ENCODE measurements at regions not wholly inside any gene's neighbourhood (a gene's known extent, or its start where the extent isn't known, plus 50 kb on each side); places are given as distances from the start of the nearest gene placed in this dataset.

DNA sequence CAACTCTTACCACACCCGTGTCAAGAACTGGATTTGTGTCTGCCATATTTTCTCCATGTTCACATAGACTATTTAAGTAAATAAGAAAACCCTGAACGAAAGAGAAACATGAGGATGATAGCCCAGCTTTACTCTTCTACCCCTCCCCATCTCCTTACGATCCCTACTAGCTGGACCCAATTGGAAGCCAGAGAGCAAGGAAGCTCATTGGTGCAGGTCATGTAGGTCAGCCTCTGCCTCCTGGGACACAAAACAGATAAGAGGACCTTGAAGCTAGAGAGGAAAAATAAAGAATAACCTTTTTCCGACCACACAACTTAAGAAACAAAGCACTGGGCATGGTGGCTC is 124.6 kb upstream of the ATF7IP start:
- TF ChIP-seq SPI1 (IDR thresholded peaks at IDR 0.05; ENCODE audit: borderline replicate concordance, low read depth) (no peak), POLR2AphosphoS5 (IDR thresholded peaks at IDR 0.05; ENCODE audit: low read depth) (no peak), GABPA (IDR thresholded peaks at IDR 0.05; ENCODE audit: low read depth) (no peak)
- TF ChIP-seq, protein P1, sequence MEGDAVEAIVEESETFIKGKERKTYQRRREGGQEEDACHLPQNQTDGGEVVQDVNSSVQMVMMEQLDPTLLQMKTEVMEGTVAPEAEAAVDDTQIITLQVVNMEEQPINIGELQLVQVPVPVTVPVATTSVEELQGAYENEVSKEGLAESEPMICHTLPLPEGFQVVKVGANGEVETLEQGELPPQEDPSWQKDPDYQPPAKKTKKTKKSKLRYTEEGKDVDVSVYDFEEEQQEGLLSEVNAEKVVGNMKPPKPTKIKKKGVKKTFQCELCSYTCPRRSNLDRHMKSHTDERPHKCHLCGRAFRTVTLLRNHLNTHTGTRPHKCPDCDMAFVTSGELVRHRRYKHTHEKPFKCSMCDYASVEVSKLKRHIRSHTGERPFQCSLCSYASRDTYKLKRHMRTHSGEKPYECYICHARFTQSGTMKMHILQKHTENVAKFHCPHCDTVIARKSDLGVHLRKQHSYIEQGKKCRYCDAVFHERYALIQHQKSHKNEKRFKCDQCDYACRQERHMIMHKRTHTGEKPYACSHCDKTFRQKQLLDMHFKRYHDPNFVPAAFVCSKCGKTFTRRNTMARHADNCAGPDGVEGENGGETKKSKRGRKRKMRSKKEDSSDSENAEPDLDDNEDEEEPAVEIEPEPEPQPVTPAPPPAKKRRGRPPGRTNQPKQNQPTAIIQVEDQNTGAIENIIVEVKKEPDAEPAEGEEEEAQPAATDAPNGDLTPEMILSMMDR (IDR thresholded peaks at IDR 0.05; ENCODE audit: insufficient read depth, low read length), result no peak
- TF ChIP-seq, protein P2, sequence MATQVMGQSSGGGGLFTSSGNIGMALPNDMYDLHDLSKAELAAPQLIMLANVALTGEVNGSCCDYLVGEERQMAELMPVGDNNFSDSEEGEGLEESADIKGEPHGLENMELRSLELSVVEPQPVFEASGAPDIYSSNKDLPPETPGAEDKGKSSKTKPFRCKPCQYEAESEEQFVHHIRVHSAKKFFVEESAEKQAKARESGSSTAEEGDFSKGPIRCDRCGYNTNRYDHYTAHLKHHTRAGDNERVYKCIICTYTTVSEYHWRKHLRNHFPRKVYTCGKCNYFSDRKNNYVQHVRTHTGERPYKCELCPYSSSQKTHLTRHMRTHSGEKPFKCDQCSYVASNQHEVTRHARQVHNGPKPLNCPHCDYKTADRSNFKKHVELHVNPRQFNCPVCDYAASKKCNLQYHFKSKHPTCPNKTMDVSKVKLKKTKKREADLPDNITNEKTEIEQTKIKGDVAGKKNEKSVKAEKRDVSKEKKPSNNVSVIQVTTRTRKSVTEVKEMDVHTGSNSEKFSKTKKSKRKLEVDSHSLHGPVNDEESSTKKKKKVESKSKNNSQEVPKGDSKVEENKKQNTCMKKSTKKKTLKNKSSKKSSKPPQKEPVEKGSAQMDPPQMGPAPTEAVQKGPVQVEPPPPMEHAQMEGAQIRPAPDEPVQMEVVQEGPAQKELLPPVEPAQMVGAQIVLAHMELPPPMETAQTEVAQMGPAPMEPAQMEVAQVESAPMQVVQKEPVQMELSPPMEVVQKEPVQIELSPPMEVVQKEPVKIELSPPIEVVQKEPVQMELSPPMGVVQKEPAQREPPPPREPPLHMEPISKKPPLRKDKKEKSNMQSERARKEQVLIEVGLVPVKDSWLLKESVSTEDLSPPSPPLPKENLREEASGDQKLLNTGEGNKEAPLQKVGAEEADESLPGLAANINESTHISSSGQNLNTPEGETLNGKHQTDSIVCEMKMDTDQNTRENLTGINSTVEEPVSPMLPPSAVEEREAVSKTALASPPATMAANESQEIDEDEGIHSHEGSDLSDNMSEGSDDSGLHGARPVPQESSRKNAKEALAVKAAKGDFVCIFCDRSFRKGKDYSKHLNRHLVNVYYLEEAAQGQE (IDR thresholded peaks at IDR 0.05; ENCODE audit: insufficient replicate concordance, low read depth), result no peak
